ENCODE measurements at regions not wholly inside any gene's neighbourhood (a gene's known extent, or its start where the extent isn't known, plus 50 kb on each side); places are given as distances from the start of the nearest gene placed in this dataset.

GRCh38 chr12:83224012-83224411 lies 537.3 kb downstream of the TMTC2 start:
- no peak for TF ChIP-seq POLR2A (IDR thresholded peaks at IDR 0.05)
- TF ChIP-seq, protein P1, sequence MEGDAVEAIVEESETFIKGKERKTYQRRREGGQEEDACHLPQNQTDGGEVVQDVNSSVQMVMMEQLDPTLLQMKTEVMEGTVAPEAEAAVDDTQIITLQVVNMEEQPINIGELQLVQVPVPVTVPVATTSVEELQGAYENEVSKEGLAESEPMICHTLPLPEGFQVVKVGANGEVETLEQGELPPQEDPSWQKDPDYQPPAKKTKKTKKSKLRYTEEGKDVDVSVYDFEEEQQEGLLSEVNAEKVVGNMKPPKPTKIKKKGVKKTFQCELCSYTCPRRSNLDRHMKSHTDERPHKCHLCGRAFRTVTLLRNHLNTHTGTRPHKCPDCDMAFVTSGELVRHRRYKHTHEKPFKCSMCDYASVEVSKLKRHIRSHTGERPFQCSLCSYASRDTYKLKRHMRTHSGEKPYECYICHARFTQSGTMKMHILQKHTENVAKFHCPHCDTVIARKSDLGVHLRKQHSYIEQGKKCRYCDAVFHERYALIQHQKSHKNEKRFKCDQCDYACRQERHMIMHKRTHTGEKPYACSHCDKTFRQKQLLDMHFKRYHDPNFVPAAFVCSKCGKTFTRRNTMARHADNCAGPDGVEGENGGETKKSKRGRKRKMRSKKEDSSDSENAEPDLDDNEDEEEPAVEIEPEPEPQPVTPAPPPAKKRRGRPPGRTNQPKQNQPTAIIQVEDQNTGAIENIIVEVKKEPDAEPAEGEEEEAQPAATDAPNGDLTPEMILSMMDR (IDR thresholded peaks at IDR 0.05) = no peak
